Trophoblast cell (in vitro differentiated cells and primary cell): ENCODE measurements at regions not wholly inside any gene's neighbourhood (a gene's known extent, or its start where the extent isn't known, plus 50 kb on each side); places are given as distances from the start of the nearest gene placed in this dataset.

Experiments used
- DNase-seq, 2 donors: peaks; one replicate each; pipeline ENCODE4 v3.0.0-alpha.2; 2016
- H2AFZ ChIP-seq: 2 replicates; pipeline ENCODE4 v1.6.1; 2013; ENCODE audit warnings: low read length, moderate library complexity, mild to moderate bottlenecking; ENCODE audit not compliant: insufficient read depth, poor library complexity
- H2AK5ac ChIP-seq: 2 replicates; pipeline ENCODE4 v1.6.1; 2013; ENCODE audit warnings: mild to moderate bottlenecking, low read length
- H2BK120ac ChIP-seq: 2 replicates; pipeline ENCODE4 v1.6.1; 2013; ENCODE audit warnings: low read length, mild to moderate bottlenecking, moderate library complexity; ENCODE audit not compliant: insufficient read depth, poor library complexity
- H2BK12ac ChIP-seq: 2 replicates; pipeline ENCODE4 v1.6.1; 2013; ENCODE audit warnings: mild to moderate bottlenecking, low read length, moderate library complexity
- H2BK5ac ChIP-seq: 2 replicates; pipeline ENCODE4 v1.6.1; 2013; ENCODE audit warnings: low read length, low read depth, moderate library complexity, mild to moderate bottlenecking; ENCODE audit not compliant: poor library complexity
- H3K14ac ChIP-seq: 2 replicates; pipeline ENCODE4 v1.6.1; 2013; ENCODE audit warnings: mild to moderate bottlenecking, low read length
- H3K18ac ChIP-seq: 2 replicates; pipeline ENCODE4 v1.6.1; 2013; ENCODE audit warnings: mild to moderate bottlenecking, low read length
- H3K23ac ChIP-seq: 2 replicates; pipeline ENCODE4 v1.6.1; 2013; ENCODE audit warnings: low read length
- H3K27ac ChIP-seq: 2 replicates; pipeline ENCODE4 v1.5.1; 2013; ENCODE audit warnings: low read depth, mild to moderate bottlenecking, inconsistent platforms, low read length, moderate library complexity
- H3K27me3 ChIP-seq: 2 replicates; pipeline ENCODE4 v1.6.1; 2013; ENCODE audit warnings: inconsistent platforms, mild to moderate bottlenecking, low read length, moderate library complexity; ENCODE audit not compliant: insufficient read depth
- H3K36me3 ChIP-seq, 2 experiments: 1 replicate in 1 of 2; 2 replicates in 1 of 2; pipeline ENCODE4 v1.6.1; 2013; ENCODE audit warnings: low read length in 2 of 2, mild to moderate bottlenecking in 2 of 2, moderate library complexity in 1 of 2; ENCODE audit not compliant: insufficient read depth in 2 of 2, control insufficient read depth in 1 of 2
- H3K4ac ChIP-seq: 2 replicates; pipeline ENCODE4 v1.6.1; 2013; ENCODE audit warnings: low read depth, mild to moderate bottlenecking, low read length, moderate library complexity
- H3K4me1 ChIP-seq, 2 experiments: 1 replicate in 1 of 2; 2 replicates in 1 of 2; pipeline ENCODE4 v1.6.1; 2013; ENCODE audit warnings: low read length in 2 of 2, mild to moderate bottlenecking in 2 of 2, moderate library complexity in 1 of 2; ENCODE audit not compliant: insufficient read depth in 2 of 2, control insufficient read depth in 1 of 2
- H3K4me2 ChIP-seq: 2 replicates; pipeline ENCODE4 v1.6.1; 2013; ENCODE audit warnings: inconsistent platforms, mild to moderate bottlenecking, low read length, moderate library complexity
- H3K4me3 ChIP-seq: 2 replicates; pipeline ENCODE4 v1.5.1; 2013; ENCODE audit warnings: mild to moderate bottlenecking, low read depth, low read length, inconsistent platforms
- H3K79me1 ChIP-seq: one replicate; pipeline ENCODE4 v1.6.1; 2013; ENCODE audit warnings: low read length
- H3K79me2 ChIP-seq: 2 replicates; pipeline ENCODE4 v1.6.1; 2013; ENCODE audit warnings: low read length, mild to moderate bottlenecking; ENCODE audit not compliant: control insufficient read depth, insufficient read depth, poor library complexity
- H3K9ac ChIP-seq: 2 replicates; pipeline ENCODE4 v1.6.1; 2013; ENCODE audit warnings: mild to moderate bottlenecking, low read length
- H3K9me3 ChIP-seq: 2 replicates; pipeline ENCODE4 v1.6.1; 2013; ENCODE audit warnings: low read depth, mild to moderate bottlenecking, control low read depth, inconsistent platforms, low read length; ENCODE audit not compliant: insufficient read depth
- H4K12ac ChIP-seq: 2 replicates; pipeline ENCODE4 v1.6.1; 2013; ENCODE audit warnings: low read depth, mild to moderate bottlenecking, low read length, moderate library complexity
- H4K8ac ChIP-seq: 2 replicates; pipeline ENCODE4 v1.6.1; 2013; ENCODE audit warnings: low read depth, mild to moderate bottlenecking, low read length, moderate library complexity
- H4K91ac ChIP-seq: one replicate; pipeline ENCODE4 v1.6.1; 2013; ENCODE audit warnings: low read depth, mild to moderate bottlenecking, low read length, moderate library complexity
- WGBS: extraction: QIAGEN DNeasy Blood & Tissue Kit; methylation state at CpG from one replicate; pipeline ENCODE4 v1.1.7; 2013; ENCODE audit warnings: missing lambda C conversion rate; ENCODE audit not compliant: insufficient read length, insufficient coverage; ENCODE audit errors: extremely low coverage; 5-methylcytosine and 5-hydroxymethylcytosine counted together

- Histone ChIP-seq H3K4me1 (no peaks in the 10 kb centered on the region), H4K91ac (no peak overlapping the region), H4K12ac (no peak overlapping the region), H2BK5ac (no peak overlapping the region), H3K14ac (no peak overlapping the region), H3K4ac (no peak overlapping the region), H2AFZ (no peak overlapping the region), H3K27ac (no peak overlapping the region), H2BK12ac (no peak overlapping the region), H2BK120ac (no peak overlapping the region), H3K79me1 (no peaks in the 10 kb centered on the region), H3K27me3 (no peaks in the 10 kb centered on the region), H4K8ac (no peak overlapping the region), H3K23ac (no peak overlapping the region), H3K4me2 (no peak overlapping the region), H2AK5ac (no peak overlapping the region), H3K36me3 (no peaks in the 10 kb centered on the region), H3K79me2 (no peaks in the 10 kb centered on the region), H3K9me3 (no peaks in the 10 kb centered on the region), H3K9ac (no peak overlapping the region), H3K4me3 (no peak overlapping the region), H3K18ac (no peak overlapping the region)
- DNase-seq = peak in 1 of 2 donors; percentile 6
- no CpG with 5 or more reads among the region's 1 CpG for WGBS
These were observed 636.3 kb upstream of the HTR2C start for GRCh38 chrX:113947548-113947947.

DNA sequence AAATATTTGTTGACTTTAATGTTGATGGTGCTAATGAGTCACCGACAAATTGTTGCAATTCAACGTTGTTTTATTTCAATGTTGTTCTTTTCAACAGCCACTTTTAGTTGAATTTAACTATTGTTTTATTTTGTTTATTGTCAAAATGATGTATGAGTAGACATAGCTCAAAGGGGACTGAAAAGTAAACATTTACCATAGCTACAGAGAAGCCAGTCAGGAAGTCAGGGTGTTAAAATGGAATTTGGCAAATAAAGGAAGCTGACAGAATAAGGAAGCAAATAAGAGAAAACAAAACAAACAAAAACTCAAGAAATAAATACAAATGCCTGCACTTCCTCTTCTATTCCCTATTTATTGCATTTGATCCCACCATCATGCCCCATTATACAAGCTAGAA, 648.4 kb upstream of the HTR2C start:
- H3K4me1 ChIP-seq = no peaks in the 10 kb centered on the region
- no peak overlapping the region for H3K4me3 ChIP-seq
- H4K8ac ChIP-seq = no peak overlapping the region
- H3K79me2 ChIP-seq = no peaks in the 10 kb centered on the region
- H3K36me3 ChIP-seq = no peaks in the 10 kb centered on the region
- no peak overlapping the region for H3K27ac ChIP-seq
- no peaks in the 10 kb centered on the region for H3K27me3 ChIP-seq
- no CpG with 5 or more reads among the region's 2 CpGs for WGBS
- H2BK120ac ChIP-seq = no peak overlapping the region
- no peak overlapping the region for H3K18ac ChIP-seq
- no peak overlapping the region for H2BK5ac ChIP-seq
- H3K14ac ChIP-seq = no peak overlapping the region
- no peak overlapping the region for H2BK12ac ChIP-seq
- no peak overlapping the region for H2AK5ac ChIP-seq
- H3K4ac ChIP-seq = no peak overlapping the region
- H2AFZ ChIP-seq = no peak overlapping the region
- no peak overlapping the region for H3K23ac ChIP-seq
- H3K9me3 ChIP-seq = no peaks in the 10 kb centered on the region
- H3K9ac ChIP-seq = no peak overlapping the region
- no peak overlapping the region for H3K4me2 ChIP-seq
- no peak overlapping the region for H4K12ac ChIP-seq
- H3K79me1 ChIP-seq = no peaks in the 10 kb centered on the region
- no peak for DNase-seq
- H4K91ac ChIP-seq = no peak overlapping the region

- Histone ChIP-seq H4K91ac (no peak overlapping the region), H3K36me3 (no peaks in the 10 kb centered on the region), H2AFZ (no peak overlapping the region), H3K18ac (no peak overlapping the region), H3K23ac (no peak overlapping the region), H3K9me3 (no peaks in the 10 kb centered on the region), H2BK12ac (no peak overlapping the region), H4K8ac (no peak overlapping the region), H2AK5ac (no peak overlapping the region), H3K4me1 (no peaks in the 10 kb centered on the region), H2BK120ac (no peak overlapping the region), H3K79me2 (no peaks in the 10 kb centered on the region), H3K4ac (no peak overlapping the region), H2BK5ac (no peak overlapping the region), H3K9ac (no peak overlapping the region), H3K14ac (no peak overlapping the region), H3K27me3 (no peaks in the 10 kb centered on the region), H3K27ac (no peak overlapping the region), H4K12ac (no peak overlapping the region), H3K4me3 (no peak overlapping the region), H3K4me2 (no peak overlapping the region), H3K79me1 (no peaks in the 10 kb centered on the region)
- DNase-seq = no peak
These were observed 650.0 kb upstream of the HTR2C start for GRCh38 chrX:113933931-113934330.

DNA sequence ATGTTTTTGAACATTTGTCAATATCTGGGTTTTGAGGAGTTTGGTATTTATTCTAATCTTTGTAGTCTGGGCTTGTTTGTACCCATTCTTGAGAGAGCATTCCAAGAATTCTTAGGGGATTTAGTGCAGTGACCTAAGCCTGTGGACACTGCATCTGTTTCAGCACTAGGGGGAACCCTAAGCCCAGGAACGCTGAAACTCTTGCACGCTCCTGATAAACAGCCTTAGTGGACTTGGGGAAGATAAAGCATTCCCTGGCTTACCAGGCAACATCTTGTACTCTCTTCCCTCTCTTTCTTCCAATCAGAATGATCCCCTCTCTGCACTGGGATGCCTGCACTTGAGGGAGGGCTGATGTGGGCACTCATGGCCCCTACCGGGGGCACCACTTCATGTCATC, 654.9 kb upstream of the HTR2C start:
- DNase-seq = peak in 1 of 2 donors; percentile 47
- no CpG with 5 or more reads among the region's 3 CpGs for WGBS
- H3K4me2 ChIP-seq = no peak overlapping the region

More for the DNA sequence above, 654.9 kb upstream of the HTR2C start:
- H3K79me1 ChIP-seq = no peaks in the 10 kb centered on the region
- H3K4me1 ChIP-seq = no peaks in the 10 kb centered on the region
- no peak overlapping the region for H2BK12ac ChIP-seq
- H3K4ac ChIP-seq = no peak overlapping the region
- no peak overlapping the region for H3K4me3 ChIP-seq
- H3K9ac ChIP-seq = no peak overlapping the region
- no peak overlapping the region for H2BK120ac ChIP-seq
- no peak overlapping the region for H3K14ac ChIP-seq
- no peaks in the 10 kb centered on the region for H3K36me3 ChIP-seq
- no peaks in the 10 kb centered on the region for H3K79me2 ChIP-seq
- H2AK5ac ChIP-seq = no peak overlapping the region
- no peak overlapping the region for H4K12ac ChIP-seq
- no peak overlapping the region for H2AFZ ChIP-seq
- H4K91ac ChIP-seq = no peak overlapping the region
- H3K27ac ChIP-seq = no peak overlapping the region
- no peak overlapping the region for H2BK5ac ChIP-seq
- no peaks in the 10 kb centered on the region for H3K9me3 ChIP-seq
- no peak overlapping the region for H3K23ac ChIP-seq
- H3K27me3 ChIP-seq = no peaks in the 10 kb centered on the region
- no peak overlapping the region for H3K18ac ChIP-seq
- no peak overlapping the region for H4K8ac ChIP-seq
